GM12875 (cell line): ENCODE measurements at regions not wholly inside any gene's neighbourhood (a gene's known extent, or its start where the extent isn't known, plus 50 kb on each side); places are given as distances from the start of the nearest gene placed in this dataset.

Source experiments
- H3K4me3 ChIP-seq: one replicate; pipeline ENCODE4 v1.5.1; 2011; ENCODE audit warnings: low read depth, low read length, control low read depth
- TF ChIP-seq, protein P1 (sequence below): IDR thresholded peaks from 2 replicates; pipeline ENCODE4 v1.5.1; 2011; ENCODE audit warnings: low read depth, mild to moderate bottlenecking, control low read depth, inconsistent platforms, low read length, moderate library complexity, borderline replicate concordance; ENCODE audit not compliant: insufficient read depth

DNA sequence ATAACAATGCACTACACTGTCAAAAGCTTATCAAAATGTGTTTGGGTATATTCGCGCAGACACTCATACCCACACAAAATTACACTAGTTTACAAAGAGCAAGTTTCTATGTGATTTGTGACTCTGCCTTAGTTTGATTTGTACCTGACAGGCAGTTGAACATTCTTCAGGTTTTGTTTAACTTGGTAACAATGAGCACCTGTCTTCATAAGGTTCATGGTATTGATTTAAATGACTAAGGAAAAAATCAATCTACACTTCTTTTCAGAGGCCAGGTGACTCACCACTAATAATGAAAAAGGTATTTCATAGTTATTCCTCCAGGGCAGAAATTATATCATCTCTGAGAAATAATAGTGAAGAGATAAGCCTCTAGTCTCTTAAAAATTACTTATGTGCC, 1114.6 kb upstream of the AGA start:
- TF ChIP-seq, protein P1, sequence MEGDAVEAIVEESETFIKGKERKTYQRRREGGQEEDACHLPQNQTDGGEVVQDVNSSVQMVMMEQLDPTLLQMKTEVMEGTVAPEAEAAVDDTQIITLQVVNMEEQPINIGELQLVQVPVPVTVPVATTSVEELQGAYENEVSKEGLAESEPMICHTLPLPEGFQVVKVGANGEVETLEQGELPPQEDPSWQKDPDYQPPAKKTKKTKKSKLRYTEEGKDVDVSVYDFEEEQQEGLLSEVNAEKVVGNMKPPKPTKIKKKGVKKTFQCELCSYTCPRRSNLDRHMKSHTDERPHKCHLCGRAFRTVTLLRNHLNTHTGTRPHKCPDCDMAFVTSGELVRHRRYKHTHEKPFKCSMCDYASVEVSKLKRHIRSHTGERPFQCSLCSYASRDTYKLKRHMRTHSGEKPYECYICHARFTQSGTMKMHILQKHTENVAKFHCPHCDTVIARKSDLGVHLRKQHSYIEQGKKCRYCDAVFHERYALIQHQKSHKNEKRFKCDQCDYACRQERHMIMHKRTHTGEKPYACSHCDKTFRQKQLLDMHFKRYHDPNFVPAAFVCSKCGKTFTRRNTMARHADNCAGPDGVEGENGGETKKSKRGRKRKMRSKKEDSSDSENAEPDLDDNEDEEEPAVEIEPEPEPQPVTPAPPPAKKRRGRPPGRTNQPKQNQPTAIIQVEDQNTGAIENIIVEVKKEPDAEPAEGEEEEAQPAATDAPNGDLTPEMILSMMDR, result no peak
- H3K4me3 ChIP-seq, result no peak overlapping the region

DNA sequence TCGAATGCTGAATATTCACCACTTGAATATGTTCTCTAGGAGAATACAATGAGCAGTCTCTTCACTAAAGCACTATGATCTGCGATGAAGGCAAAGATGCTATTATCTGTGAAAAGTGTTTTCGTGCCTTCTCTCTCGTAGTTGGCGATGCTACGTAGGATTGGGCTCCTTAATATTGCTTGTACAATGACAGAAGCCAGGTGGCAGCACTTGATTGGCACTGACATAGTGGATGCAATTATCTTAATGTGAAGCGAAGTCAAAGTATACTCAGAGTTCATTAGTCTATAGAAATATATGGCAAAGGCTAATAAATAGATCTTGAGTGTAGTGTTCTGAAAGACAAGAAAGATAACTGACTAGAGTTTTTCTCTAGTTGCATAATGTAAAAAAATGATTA, 1135.7 kb upstream of the AGA start:
- TF ChIP-seq, protein P1, result no peak
- H3K4me3 ChIP-seq, result no peak overlapping the region

DNA sequence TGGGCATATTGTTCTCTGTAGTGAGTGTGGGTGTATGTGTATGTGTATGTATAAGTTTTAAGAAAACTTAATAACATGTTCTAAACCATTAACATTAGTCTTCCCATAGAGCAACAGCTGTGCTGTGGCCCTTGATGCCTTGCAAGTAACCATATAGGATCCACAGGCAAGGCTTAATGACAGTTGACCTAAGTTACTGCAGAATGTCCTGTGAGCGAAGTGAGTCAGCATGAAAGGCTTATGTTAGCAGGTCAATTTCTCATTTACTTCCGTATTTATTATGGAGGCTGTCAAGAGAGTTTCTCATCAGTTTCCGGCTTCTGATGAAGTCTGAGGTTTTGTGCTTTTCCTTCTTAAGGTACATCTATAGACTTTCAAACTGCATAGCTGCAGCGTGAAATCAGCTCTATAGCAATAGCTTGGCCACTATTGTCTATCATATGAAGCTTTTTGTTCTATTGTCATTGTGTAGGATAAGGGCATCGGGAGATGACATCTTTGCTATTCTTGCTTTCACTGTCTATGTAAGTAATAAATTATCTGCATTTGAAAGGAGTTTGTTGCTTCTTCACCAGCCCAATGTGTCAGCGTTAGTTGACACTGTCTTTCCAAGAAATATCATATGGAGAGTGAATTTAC, 1153.4 kb upstream of the AGA start:
- TF ChIP-seq, protein P1, result no peak
- no peak overlapping the region for H3K4me3 ChIP-seq

DNA sequence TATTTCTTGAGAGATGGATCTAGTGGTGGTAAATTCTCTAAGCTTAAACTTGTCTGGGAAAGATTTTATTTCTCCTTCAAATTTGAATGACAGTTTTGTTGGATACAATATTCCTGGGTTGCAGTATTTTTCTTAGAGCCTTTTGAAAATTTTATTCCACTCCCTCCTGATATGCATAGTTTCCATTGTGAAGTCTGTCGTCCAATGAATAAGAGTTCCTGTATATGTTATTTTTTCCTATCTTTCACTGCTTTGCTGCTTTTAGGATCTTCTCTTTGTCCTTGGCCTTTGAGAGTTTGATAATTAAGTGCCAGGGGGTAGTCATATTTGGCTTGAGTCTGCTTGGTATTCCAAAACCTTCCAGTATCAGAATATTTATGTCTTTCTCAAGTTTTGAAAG, 1156.4 kb upstream of the AGA start:
- no peak overlapping the region for H3K4me3 ChIP-seq
- TF ChIP-seq, protein P1, result no peak

DNA sequence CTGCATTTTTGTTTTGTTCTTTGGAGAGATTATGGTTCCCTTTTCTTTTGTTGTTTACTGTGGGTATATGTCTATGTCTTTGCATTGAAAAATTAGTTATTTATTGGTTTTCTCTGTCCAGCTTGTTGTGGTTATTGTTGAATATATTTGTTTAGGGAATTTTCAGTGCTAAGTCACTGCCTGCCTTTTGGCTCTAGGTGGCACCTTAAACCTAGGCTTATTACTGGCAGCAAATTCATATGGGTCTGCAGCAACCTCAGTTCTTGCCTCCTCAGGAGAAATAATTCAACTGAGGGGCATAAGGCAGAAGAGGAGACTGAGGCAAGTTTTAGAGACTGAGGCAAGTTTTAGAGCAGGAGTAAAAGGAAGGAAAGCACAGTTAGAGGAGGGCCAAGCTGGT, 1157.3 kb upstream of the AGA start:
- TF ChIP-seq, protein P1, result no peak

DNA sequence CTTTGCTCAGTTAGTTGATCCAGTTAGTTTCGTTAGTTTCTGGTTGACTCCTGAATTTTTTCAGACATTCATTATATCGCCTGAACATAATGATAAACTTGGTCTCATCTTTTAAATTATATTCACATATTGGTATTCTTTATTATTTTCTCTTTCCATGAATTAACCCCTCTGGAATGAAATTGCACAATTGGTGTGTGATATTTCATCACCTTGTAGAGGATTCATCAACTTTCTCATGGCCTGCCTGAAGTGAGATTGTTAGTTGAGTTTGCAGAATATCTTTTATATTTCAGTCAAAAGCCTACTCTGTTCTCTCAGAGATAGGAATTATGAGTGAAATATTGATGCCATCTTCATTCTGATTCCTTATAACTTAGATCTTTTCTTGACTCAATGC, 1160.6 kb upstream of the AGA start:
- TF ChIP-seq, protein P1, result no peak

More for the DNA sequence above, 1157.3 kb upstream of the AGA start:
- no peak overlapping the region for H3K4me3 ChIP-seq

DNA sequence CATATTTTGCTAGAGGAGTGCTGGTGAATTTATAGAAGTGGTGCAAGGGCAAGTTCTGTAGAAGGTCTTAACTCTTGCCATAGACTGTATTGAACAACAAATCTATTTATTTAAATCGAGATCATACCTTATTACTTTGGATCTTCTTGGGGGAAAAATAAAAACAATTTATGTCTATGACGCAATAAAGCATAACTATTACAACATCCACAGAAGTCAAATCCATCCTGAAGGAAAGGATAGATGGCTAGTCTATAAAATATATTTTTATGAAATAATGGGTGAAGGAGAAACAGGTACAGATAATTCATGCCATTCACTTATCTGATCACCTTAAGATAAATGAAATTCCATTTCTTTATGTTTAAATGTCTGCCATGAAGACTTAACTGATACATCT, 1168.8 kb upstream of the AGA start:
- TF ChIP-seq, protein P1, result no peak
- H3K4me3 ChIP-seq, result no peak overlapping the region

More for the DNA sequence above, 1160.6 kb upstream of the AGA start:
- no peak overlapping the region for H3K4me3 ChIP-seq
